ENCODE measurements at regions not wholly inside any gene's neighbourhood (a gene's known extent, or its start where the extent isn't known, plus 50 kb on each side); places are given as distances from the start of the nearest gene placed in this dataset.
"Not testable (repeated sequence)": the region's sequence is repeated elsewhere in the genome, so short reads cannot be mapped to it uniquely, and the experiment has no call there.

- DNase-seq: no peak
Measured at GRCh38 chr2:193518041-193518817, 1323.5 kb upstream of the TMEFF2 start.

GRCh38 chr2:193517615-193518014, 1322.9 kb upstream of the TMEFF2 start:
- no peak for DNase-seq

GRCh38 chr2:193506035-193506434, 1311.3 kb upstream of the TMEFF2 start:
- DNase-seq: no peak

GRCh38 chr2:193505620-193506019, 1310.9 kb upstream of the TMEFF2 start:
- no peak for DNase-seq

GRCh38 chr2:193502363-193503035, 1307.8 kb upstream of the TMEFF2 start:
- DNase-seq: peak in 1 of 3 experiments; percentile 33

- DNase-seq: no peak
Measured at GRCh38 chr2:193496786-193497185, 1302.1 kb upstream of the TMEFF2 start.

- DNase-seq: no peak
Measured at GRCh38 chr2:193482557-193482956, 1287.8 kb upstream of the TMEFF2 start.

GRCh38 chr2:193480187-193480586, 1285.5 kb upstream of the TMEFF2 start:
- no peak for DNase-seq

GRCh38 chr2:193476171-193476800, 1281.6 kb upstream of the TMEFF2 start:
- no peak for DNase-seq

GRCh38 chr2:193475038-193475437, 1280.3 kb upstream of the TMEFF2 start:
- no peak for DNase-seq

GRCh38 chr2:193469251-193469650, 1274.5 kb upstream of the TMEFF2 start:
- DNase-seq: no peak

GRCh38 chr2:193467276-193467987, 1272.7 kb upstream of the TMEFF2 start:
- no peak for DNase-seq

GRCh38 chr2:193463011-193463410, 1268.3 kb upstream of the TMEFF2 start:
- no peak for DNase-seq

- no peak for DNase-seq
Measured at GRCh38 chr2:193462411-193462810, 1267.7 kb upstream of the TMEFF2 start.

GRCh38 chr2:193461431-193461934, 1266.8 kb upstream of the TMEFF2 start:
- no peak for DNase-seq

- DNase-seq: no peak
Measured at GRCh38 chr2:193446967-193447366, 1252.2 kb upstream of the TMEFF2 start.

- DNase-seq: no peak
Measured at GRCh38 chr2:193442293-193442692, 1247.6 kb upstream of the TMEFF2 start.

GRCh38 chr2:193428336-193428818, 1233.6 kb upstream of the TMEFF2 start:
- DNase-seq: peak in 1 of 3 experiments; percentile 11

- DNase-seq: not testable (repeated sequence)
Measured at GRCh38 chr2:193412368-193412767, 1217.6 kb upstream of the TMEFF2 start.

- no peak for DNase-seq
Measured at GRCh38 chr2:193409951-193410350, 1215.2 kb upstream of the TMEFF2 start.

GRCh38 chr2:193382583-193382982, 1187.8 kb upstream of the TMEFF2 start:
- DNase-seq: no peak

GRCh38 chr2:193377789-193378188, 1183.1 kb upstream of the TMEFF2 start:
- no peak for DNase-seq

GRCh38 chr2:193373120-193373519, 1178.4 kb upstream of the TMEFF2 start:
- no peak for DNase-seq

Data from NCI-H1417 (cell line).